Breast epithelium (tissue), 3 donors: ENCODE measurements at regions not wholly inside any gene's neighbourhood (a gene's known extent, or its start where the extent isn't known, plus 50 kb on each side); places are given as distances from the start of the nearest gene placed in this dataset.
"Not testable (repeated sequence)": the region's sequence is repeated elsewhere in the genome, so short reads cannot be mapped to it uniquely, and the experiment has no call there.

Experiments
- POLR2AphosphoS5 ChIP-seq, 3 donors: sonication (generic); formaldehyde crosslinking; IDR thresholded peaks; one replicate each; pipeline ENCODE4 v1.6.1; 2017; ENCODE audit warnings: antibody characterized with exemption in 3 of 3
- TF ChIP-seq, protein P1 (sequence below), 3 donors: fragments of 450-650 bp; IDR thresholded peaks; one replicate each; pipeline ENCODE4 v1.5.1; 2016 to 2017; ENCODE audit warnings: antibody characterized with exemption in 3 of 3, mild to moderate bottlenecking in 3 of 3, moderate library complexity in 3 of 3

DNA sequence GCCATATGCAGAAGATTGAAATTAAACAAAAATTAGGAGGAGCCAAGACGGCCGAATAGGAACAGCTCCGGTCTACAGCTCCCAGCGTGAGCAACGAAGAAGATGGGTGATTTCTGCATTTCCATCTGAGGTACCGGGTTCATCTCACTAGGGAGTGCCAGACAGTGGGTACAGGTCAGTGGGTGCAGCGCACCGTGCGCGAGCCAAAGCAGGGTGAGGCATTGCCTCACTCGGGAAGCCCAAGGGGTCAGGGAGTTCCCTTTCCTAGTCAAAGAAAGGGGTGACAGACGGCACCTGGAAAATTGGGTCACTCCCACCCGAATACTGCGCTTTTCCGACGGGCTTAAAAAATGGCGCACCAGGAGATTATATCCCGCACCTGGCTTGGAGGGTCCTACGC is 379.0 kb upstream of the CLEC14A start:
- TF ChIP-seq POLR2AphosphoS5 (IDR thresholded peaks at IDR 0.05): not testable (repeated sequence)
- TF ChIP-seq, protein P1, sequence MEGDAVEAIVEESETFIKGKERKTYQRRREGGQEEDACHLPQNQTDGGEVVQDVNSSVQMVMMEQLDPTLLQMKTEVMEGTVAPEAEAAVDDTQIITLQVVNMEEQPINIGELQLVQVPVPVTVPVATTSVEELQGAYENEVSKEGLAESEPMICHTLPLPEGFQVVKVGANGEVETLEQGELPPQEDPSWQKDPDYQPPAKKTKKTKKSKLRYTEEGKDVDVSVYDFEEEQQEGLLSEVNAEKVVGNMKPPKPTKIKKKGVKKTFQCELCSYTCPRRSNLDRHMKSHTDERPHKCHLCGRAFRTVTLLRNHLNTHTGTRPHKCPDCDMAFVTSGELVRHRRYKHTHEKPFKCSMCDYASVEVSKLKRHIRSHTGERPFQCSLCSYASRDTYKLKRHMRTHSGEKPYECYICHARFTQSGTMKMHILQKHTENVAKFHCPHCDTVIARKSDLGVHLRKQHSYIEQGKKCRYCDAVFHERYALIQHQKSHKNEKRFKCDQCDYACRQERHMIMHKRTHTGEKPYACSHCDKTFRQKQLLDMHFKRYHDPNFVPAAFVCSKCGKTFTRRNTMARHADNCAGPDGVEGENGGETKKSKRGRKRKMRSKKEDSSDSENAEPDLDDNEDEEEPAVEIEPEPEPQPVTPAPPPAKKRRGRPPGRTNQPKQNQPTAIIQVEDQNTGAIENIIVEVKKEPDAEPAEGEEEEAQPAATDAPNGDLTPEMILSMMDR (IDR thresholded peaks at IDR 0.05): not testable (repeated sequence)
